Endodermal cell (in vitro differentiated cells): ENCODE measurements at regions not wholly inside any gene's neighbourhood (a gene's known extent, or its start where the extent isn't known, plus 50 kb on each side); places are given as distances from the start of the nearest gene placed in this dataset.

Source experiments
- DNase-seq: peaks from one replicate; pipeline ENCODE4 v3.0.0-alpha.2; 2017
- H3K27ac ChIP-seq: 2 replicates; pipeline ENCODE4 v1.5.1; 2013; ENCODE audit warnings: mild to moderate bottlenecking, low read depth, low read length, moderate library complexity
- H3K27me3 ChIP-seq: 2 replicates; pipeline ENCODE4 v1.6.1; 2013; ENCODE audit warnings: mild to moderate bottlenecking, low read length, moderate library complexity; ENCODE audit not compliant: insufficient read depth, control insufficient read depth, poor library complexity, severe bottlenecking
- H3K36me3 ChIP-seq: 2 replicates; pipeline ENCODE4 v1.7.0; 2013; ENCODE audit warnings: mild to moderate bottlenecking, low read length, moderate library complexity; ENCODE audit not compliant: control insufficient read depth, insufficient read depth
- H3K4me1 ChIP-seq: one replicate; pipeline ENCODE4 v1.7.0; 2013; ENCODE audit warnings: low read length; ENCODE audit not compliant: control insufficient read depth, insufficient read depth
- H3K4me3 ChIP-seq: 2 replicates; pipeline ENCODE4 v1.5.1; 2013; ENCODE audit warnings: mild to moderate bottlenecking, low read length, moderate library complexity
- H3K9ac ChIP-seq: 2 replicates; pipeline ENCODE4 v1.6.1; 2013; ENCODE audit warnings: mild to moderate bottlenecking, low read length, moderate library complexity; ENCODE audit not compliant: poor library complexity, severe bottlenecking; ENCODE audit errors: extremely low read depth
- H3K9me3 ChIP-seq: 2 replicates; pipeline ENCODE4 v1.6.1; 2013; ENCODE audit warnings: mild to moderate bottlenecking, low read length, moderate library complexity; ENCODE audit not compliant: control insufficient read depth
- H3K27ac Mint-ChIP-seq: 2 replicates; pipeline ENCODE4 v1.8.0; 2020; ENCODE audit warnings: mixed read lengths
- H3K27me3 Mint-ChIP-seq: 2 replicates; pipeline ENCODE4 v1.8.0; 2021; ENCODE audit warnings: mild to moderate bottlenecking, mixed read lengths; ENCODE audit not compliant: insufficient read depth
- H3K36me3 Mint-ChIP-seq: 2 replicates; pipeline ENCODE4 v1.8.0; 2020; ENCODE audit warnings: low read depth, mixed read lengths
- H3K4me1 Mint-ChIP-seq: 2 replicates; pipeline ENCODE4 v1.8.0; 2020; ENCODE audit warnings: mixed read lengths
- H3K4me3 Mint-ChIP-seq: 2 replicates; pipeline ENCODE4 v1.8.0; 2020; ENCODE audit warnings: mild to moderate bottlenecking, moderate library complexity, mixed read lengths
- H3K9me3 Mint-ChIP-seq: 2 replicates; pipeline ENCODE4 v1.8.0; 2020; ENCODE audit warnings: mild to moderate bottlenecking, mixed read lengths
- CTCF ChIP-seq: fragments of 200-600 bp; sonication (generic); conservative IDR thresholded peaks from 2 replicates; pipeline ENCODE4 v1.5.0; 2021; ENCODE audit warnings: antibody characterized with exemption, mild to moderate bottlenecking
- WGBS, 2 experiments: methylation state at CpG; one replicate each; pipeline versions ENCODE4 v1.1.5 to v1.1.7; 2013; ENCODE audit warnings: missing lambda C conversion rate in 2 of 2, mixed read lengths in 1 of 2; ENCODE audit not compliant: insufficient coverage in 1 of 2, insufficient read length in 1 of 2; 5-methylcytosine and 5-hydroxymethylcytosine counted together

- Mint-ChIP-seq H3K27me3 (no peaks in the 10 kb centered on the region), H3K4me1 (no peaks in the 10 kb centered on the region), H3K9me3 (peaks cover 23% of the 10 kb centered on the region), H3K4me3 (no peak overlapping the region), H3K36me3 (no peaks in the 10 kb centered on the region), H3K27ac (no peak overlapping the region)
- no peak for TF ChIP-seq CTCF
- Histone ChIP-seq H3K9ac (no peak overlapping the region), H3K27me3 (no peaks in the 10 kb centered on the region), H3K4me1 (peaks cover 3% of the 10 kb centered on the region), H3K27ac (no peak overlapping the region), H3K36me3 (no peaks in the 10 kb centered on the region), H3K4me3 (no peak overlapping the region), H3K9me3 (peaks cover 23% of the 10 kb centered on the region)
- no peak for DNase-seq
Observed at GRCh38 chr2:114274957-114275356, 167.5 kb upstream of the DPP10 start.

GRCh38 chr2:114281188-114281587 lies 161.3 kb upstream of the DPP10 start:
- Histone ChIP-seq H3K36me3 (no peaks in the 10 kb centered on the region), H3K9me3 (peaks cover 4% of the 10 kb centered on the region), H3K4me3 (no peak overlapping the region), H3K4me1 (no peaks in the 10 kb centered on the region), H3K27me3 (no peaks in the 10 kb centered on the region), H3K27ac (no peak overlapping the region), H3K9ac (no peak overlapping the region)
- no peaks in the 10 kb centered on the region for H3K36me3 Mint-ChIP-seq
- H3K9me3 Mint-ChIP-seq = peaks cover 5% of the 10 kb centered on the region
- DNase-seq = no peak
- H3K4me1 Mint-ChIP-seq = no peaks in the 10 kb centered on the region
- H3K27ac Mint-ChIP-seq = no peak overlapping the region
- TF ChIP-seq CTCF = no peak
- no peaks in the 10 kb centered on the region for H3K27me3 Mint-ChIP-seq
- 88% methylated on average over 1 of the region's 2 CpGs; no CpG with 5 or more reads in 1 of the 2 experiments for WGBS, 2 experiments
- no peak overlapping the region for H3K4me3 Mint-ChIP-seq

GRCh38 chr2:114283774-114284173 lies 158.7 kb upstream of the DPP10 start:
- Histone ChIP-seq H3K36me3 (no peaks in the 10 kb centered on the region), H3K4me1 (no peaks in the 10 kb centered on the region), H3K9ac (no peak overlapping the region), H3K9me3 (no peaks in the 10 kb centered on the region), H3K27ac (no peak overlapping the region), H3K4me3 (no peak overlapping the region), H3K27me3 (no peaks in the 10 kb centered on the region)
- no peaks in the 10 kb centered on the region for H3K36me3 Mint-ChIP-seq
- no peaks in the 10 kb centered on the region for H3K9me3 Mint-ChIP-seq
- H3K4me3 Mint-ChIP-seq = no peak overlapping the region
- no peak for DNase-seq
- no peak for TF ChIP-seq CTCF
- H3K4me1 Mint-ChIP-seq = no peaks in the 10 kb centered on the region
- H3K27me3 Mint-ChIP-seq = no peaks in the 10 kb centered on the region
- no peak overlapping the region for H3K27ac Mint-ChIP-seq
- 94 to 100% methylated on average over 4 to 5 of the region's 5 CpGs for WGBS, 2 experiments
